Dendritic cell treated with granulocyte-macrophage colony-stimulating factor and Interleukin-4, amounts not matched to agents 40 ng/mL and 50 ng/mL, for 4 days (primary cell): ENCODE measurements at regions not wholly inside any gene's neighbourhood (a gene's known extent, or its start where the extent isn't known, plus 50 kb on each side); places are given as distances from the start of the nearest gene placed in this dataset.
"Not testable (repeated sequence)": the region's sequence is repeated elsewhere in the genome, so short reads cannot be mapped to it uniquely, and the experiment has no call there.

Experiments used
- H3K27ac Mint-ChIP-seq: one replicate; pipeline ENCODE4 v1.8.0; 2022; ENCODE audit warnings: mild to moderate bottlenecking, mixed read lengths
- H3K27me3 Mint-ChIP-seq: one replicate; pipeline ENCODE4 v1.8.0; 2022; ENCODE audit warnings: mild to moderate bottlenecking, mixed read lengths
- H3K36me3 Mint-ChIP-seq: one replicate; pipeline ENCODE4 v1.8.0; 2022; ENCODE audit warnings: low read depth, mixed read lengths
- H3K4me1 Mint-ChIP-seq: one replicate; pipeline ENCODE4 v1.8.0; 2022; ENCODE audit warnings: low read depth, mixed read lengths
- H3K4me3 Mint-ChIP-seq: one replicate; pipeline ENCODE4 v1.8.0; 2022; ENCODE audit warnings: mild to moderate bottlenecking, moderate library complexity, mixed read lengths
- H3K9me3 Mint-ChIP-seq: one replicate; pipeline ENCODE4 v1.8.0; 2022; ENCODE audit warnings: mixed read lengths
- intact Hi-C: fragments of 100-400 bp; cut with micrococcal nuclease; formaldehyde crosslinking; loops from one replicate; pipeline ENCODE4 v1.15.0; 2022

GRCh38 chr9:81080185-81080584 lies 609.2 kb downstream of the TLE1 start:
- no peaks in the 10 kb centered on the region for H3K27me3 Mint-ChIP-seq
- H3K4me3 Mint-ChIP-seq: no peak overlapping the region
- intact Hi-C loops: no loop called here
- H3K9me3 Mint-ChIP-seq: no peaks in the 10 kb centered on the region
- H3K4me1 Mint-ChIP-seq: peaks cover 15% of the 10 kb centered on the region
- H3K36me3 Mint-ChIP-seq: no peaks in the 10 kb centered on the region
- no peak overlapping the region for H3K27ac Mint-ChIP-seq

GRCh38 chr9:81079055-81079454 lies 610.3 kb downstream of the TLE1 start:
- no peaks in the 10 kb centered on the region for H3K27me3 Mint-ChIP-seq
- no peaks in the 10 kb centered on the region for H3K36me3 Mint-ChIP-seq
- no peaks in the 10 kb centered on the region for H3K9me3 Mint-ChIP-seq
- H3K27ac Mint-ChIP-seq: no peak overlapping the region
- intact Hi-C loops: no loop called here
- no peak overlapping the region for H3K4me3 Mint-ChIP-seq
- peaks cover 15% of the 10 kb centered on the region for H3K4me1 Mint-ChIP-seq

GRCh38 chr9:81078555-81078954 lies 610.8 kb downstream of the TLE1 start:
- no peaks in the 10 kb centered on the region for H3K36me3 Mint-ChIP-seq
- intact Hi-C loops: no loop called here
- no peak overlapping the region for H3K4me3 Mint-ChIP-seq
- no peaks in the 10 kb centered on the region for H3K27me3 Mint-ChIP-seq
- H3K27ac Mint-ChIP-seq: no peak overlapping the region
- peaks cover 15% of the 10 kb centered on the region for H3K4me1 Mint-ChIP-seq
- no peaks in the 10 kb centered on the region for H3K9me3 Mint-ChIP-seq

GRCh38 chr9:81077572-81077971 lies 611.8 kb downstream of the TLE1 start:
- H3K4me3 Mint-ChIP-seq: no peak overlapping the region
- H3K36me3 Mint-ChIP-seq: no peaks in the 10 kb centered on the region
- no peak overlapping the region for H3K27ac Mint-ChIP-seq
- H3K4me1 Mint-ChIP-seq: peaks cover 9% of the 10 kb centered on the region
- no peaks in the 10 kb centered on the region for H3K27me3 Mint-ChIP-seq
- intact Hi-C loops: no loop called here
- no peaks in the 10 kb centered on the region for H3K9me3 Mint-ChIP-seq

GRCh38 chr9:81076131-81076530 lies 613.2 kb downstream of the TLE1 start:
- H3K27me3 Mint-ChIP-seq: no peaks in the 10 kb centered on the region
- no peak overlapping the region for H3K4me3 Mint-ChIP-seq
- intact Hi-C loops: no loop called here
- H3K27ac Mint-ChIP-seq: no peak overlapping the region
- no peaks in the 10 kb centered on the region for H3K36me3 Mint-ChIP-seq
- no peaks in the 10 kb centered on the region for H3K9me3 Mint-ChIP-seq
- peaks cover 7% of the 10 kb centered on the region for H3K4me1 Mint-ChIP-seq

- Mint-ChIP-seq H3K27me3 (no peaks in the 10 kb centered on the region), H3K27ac (no peak overlapping the region), H3K36me3 (no peaks in the 10 kb centered on the region), H3K4me1 (peaks cover 5% of the 10 kb centered on the region), H3K9me3 (no peaks in the 10 kb centered on the region), H3K4me3 (no peak overlapping the region)
- intact Hi-C loops: no loop called here
These were observed 615.1 kb downstream of the TLE1 start for GRCh38 chr9:81074221-81074620.

GRCh38 chr9:81073821-81074220 lies 615.5 kb downstream of the TLE1 start:
- no peak overlapping the region for H3K27ac Mint-ChIP-seq
- no peaks in the 10 kb centered on the region for H3K27me3 Mint-ChIP-seq
- H3K4me3 Mint-ChIP-seq: no peak overlapping the region
- intact Hi-C loops: no loop called here
- H3K9me3 Mint-ChIP-seq: no peaks in the 10 kb centered on the region
- H3K4me1 Mint-ChIP-seq: peaks cover 1% of the 10 kb centered on the region
- no peaks in the 10 kb centered on the region for H3K36me3 Mint-ChIP-seq

- Mint-ChIP-seq H3K4me3 (no peak overlapping the region), H3K36me3 (no peaks in the 10 kb centered on the region), H3K9me3 (peaks cover 7% of the 10 kb centered on the region), H3K27ac (no peak overlapping the region), H3K4me1 (no peaks in the 10 kb centered on the region), H3K27me3 (no peaks in the 10 kb centered on the region)
- intact Hi-C loops: no loop called here
These were observed 616.6 kb downstream of the TLE1 start for GRCh38 chr9:81072758-81073157.

- intact Hi-C loops: no loop called here
- Mint-ChIP-seq H3K27me3 (no peaks in the 10 kb centered on the region), H3K4me1 (no peaks in the 10 kb centered on the region), H3K9me3 (peaks cover 9% of the 10 kb centered on the region), H3K27ac (no peak overlapping the region), H3K36me3 (no peaks in the 10 kb centered on the region), H3K4me3 (no peak overlapping the region)
These were observed 618.2 kb downstream of the TLE1 start for GRCh38 chr9:81071108-81071507.

GRCh38 chr9:81070689-81071088 lies 618.7 kb downstream of the TLE1 start:
- Mint-ChIP-seq H3K4me3 (no peak overlapping the region), H3K27ac (no peak overlapping the region), H3K36me3 (no peaks in the 10 kb centered on the region), H3K9me3 (peaks cover 9% of the 10 kb centered on the region), H3K4me1 (no peaks in the 10 kb centered on the region), H3K27me3 (no peaks in the 10 kb centered on the region)
- intact Hi-C loops: no loop called here

- H3K27me3 Mint-ChIP-seq: no peaks in the 10 kb centered on the region
- no peaks in the 10 kb centered on the region for H3K4me1 Mint-ChIP-seq
- no peaks in the 10 kb centered on the region for H3K36me3 Mint-ChIP-seq
- H3K4me3 Mint-ChIP-seq: no peak overlapping the region
- no peak overlapping the region for H3K27ac Mint-ChIP-seq
- intact Hi-C loops: no loop called here
- H3K9me3 Mint-ChIP-seq: peaks cover 9% of the 10 kb centered on the region
These were observed 619.4 kb downstream of the TLE1 start for GRCh38 chr9:81069923-81070322.

GRCh38 chr9:81069038-81069795 lies 620.1 kb downstream of the TLE1 start:
- Mint-ChIP-seq H3K9me3 (peaks cover 13% of the 10 kb centered on the region), H3K27ac (no peak overlapping the region), H3K27me3 (no peaks in the 10 kb centered on the region), H3K4me1 (no peaks in the 10 kb centered on the region), H3K36me3 (no peaks in the 10 kb centered on the region), H3K4me3 (no peak overlapping the region)
- intact Hi-C loops: no loop called here

- H3K4me1 Mint-ChIP-seq, H3K27ac Mint-ChIP-seq, intact Hi-C loops, H3K4me3 Mint-ChIP-seq, H3K36me3 Mint-ChIP-seq, H3K27me3 Mint-ChIP-seq: not testable (repeated sequence)
- peaks cover 44% of the 10 kb centered on the region for H3K9me3 Mint-ChIP-seq
These were observed 626.4 kb downstream of the TLE1 start for GRCh38 chr9:81062995-81063394.

- no peaks in the 10 kb centered on the region for H3K36me3 Mint-ChIP-seq
- no peak overlapping the region for H3K4me3 Mint-ChIP-seq
- H3K9me3 Mint-ChIP-seq: peaks cover 31% of the 10 kb centered on the region
- no peak overlapping the region for H3K27ac Mint-ChIP-seq
- intact Hi-C loops: no loop called here
- no peaks in the 10 kb centered on the region for H3K4me1 Mint-ChIP-seq
- peaks cover 2% of the 10 kb centered on the region for H3K27me3 Mint-ChIP-seq
These were observed 630.6 kb downstream of the TLE1 start for GRCh38 chr9:81058782-81059181.
